ENCODE measurements at regions not wholly inside any gene's neighbourhood (a gene's known extent, or its start where the extent isn't known, plus 50 kb on each side); places are given as distances from the start of the nearest gene placed in this dataset.

GRCh38 chr5:174649391-174649790 is 75.0 kb upstream of the MSX2 start:
- DNase-seq (ENCODE audit: low spot score) (no peak), ATAC-seq (ENCODE audit: low FRiP score) (no peak)
- TF ChIP-seq CTCF (IDR thresholded peaks at IDR 0.05) = no peak

GRCh38 chr5:174654442-174654841 is 69.9 kb upstream of the MSX2 start:
- DNase-seq (ENCODE audit: low spot score) (no peak), ATAC-seq (ENCODE audit: low FRiP score) (no peak)
- TF ChIP-seq CTCF (IDR thresholded peaks at IDR 0.05) = no peak

- DNase-seq (ENCODE audit: low spot score) (no peak), ATAC-seq (ENCODE audit: low FRiP score) (no peak)
- TF ChIP-seq CTCF (IDR thresholded peaks at IDR 0.05) = no peak
Measured at GRCh38 chr5:174655351-174655750, 69.0 kb upstream of the MSX2 start.

- no peak for TF ChIP-seq CTCF (IDR thresholded peaks at IDR 0.05)
- no peak for ATAC-seq (ENCODE audit: low FRiP score)
- no peak for DNase-seq (ENCODE audit: low spot score)
Measured at GRCh38 chr5:174664180-174664850, 60.1 kb upstream of the MSX2 start.

- no peak for ATAC-seq (ENCODE audit: low FRiP score)
- DNase-seq (ENCODE audit: low spot score) = no peak
- TF ChIP-seq CTCF (IDR thresholded peaks at IDR 0.05) = no peak
Measured at GRCh38 chr5:174665347-174665746, 59.0 kb upstream of the MSX2 start.

GRCh38 chr5:174667526-174667925 is 56.9 kb upstream of the MSX2 start:
- ATAC-seq (ENCODE audit: low FRiP score) (no peak), DNase-seq (ENCODE audit: low spot score) (no peak)
- no peak for TF ChIP-seq CTCF (IDR thresholded peaks at IDR 0.05)

GRCh38 chr5:174668349-174668748 is 56.0 kb upstream of the MSX2 start:
- TF ChIP-seq CTCF (IDR thresholded peaks at IDR 0.05) = no peak
- ATAC-seq (ENCODE audit: low FRiP score) = no peak
- no peak for DNase-seq (ENCODE audit: low spot score)
